ENCODE measurements at regions not wholly inside any gene's neighbourhood (a gene's known extent, or its start where the extent isn't known, plus 50 kb on each side); places are given as distances from the start of the nearest gene placed in this dataset.

DNA sequence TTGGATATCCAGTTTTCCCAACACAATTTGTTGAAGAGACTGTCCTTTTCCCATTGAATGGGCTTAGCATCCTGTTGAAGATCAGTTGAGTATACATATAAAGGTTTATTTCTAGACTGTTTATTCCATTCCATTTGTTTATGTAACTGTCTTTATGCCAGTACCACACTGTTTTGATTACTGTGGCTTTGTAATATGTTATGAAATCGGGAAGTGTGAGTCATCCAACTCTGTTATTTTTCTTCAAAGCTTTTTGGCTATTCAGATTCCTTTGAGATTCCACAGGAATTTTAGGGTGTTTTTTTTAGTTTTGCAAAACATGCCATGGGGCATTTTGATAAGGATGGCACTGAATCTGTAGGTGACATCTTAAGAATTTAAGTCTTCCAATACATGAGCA, 188.3 kb downstream of the BMP7 start:
- peaks cover 9 to 24% of the 10 kb centered on the region in 2 donors for H3K9me3 ChIP-seq (ENCODE audit: control insufficient read depth in 2 of 2, low read length in 2 of 2)
- H3K36me3 ChIP-seq (ENCODE audit: control insufficient read depth in 2 of 2, insufficient read depth in 2 of 2, low read length in 2 of 2) = no peaks in the 10 kb centered on the region
- H3K27me3 ChIP-seq (ENCODE audit: control insufficient read depth in 1 of 2, insufficient read depth in 2 of 2, low read length in 2 of 2) = peaks cover 8 to 21% of the 10 kb centered on the region in 2 donors
- H3K27ac ChIP-seq (ENCODE audit: low read length) = no peak overlapping the region
- no peak overlapping the region for H3K9ac ChIP-seq (ENCODE audit: low read length in 2 of 2)
- no peaks in the 10 kb centered on the region for H3K4me1 ChIP-seq (ENCODE audit: control insufficient read depth, insufficient read depth, low read length)
- H3K4me3 ChIP-seq (ENCODE audit: low read length in 2 of 2) = no peak overlapping the region

DNA sequence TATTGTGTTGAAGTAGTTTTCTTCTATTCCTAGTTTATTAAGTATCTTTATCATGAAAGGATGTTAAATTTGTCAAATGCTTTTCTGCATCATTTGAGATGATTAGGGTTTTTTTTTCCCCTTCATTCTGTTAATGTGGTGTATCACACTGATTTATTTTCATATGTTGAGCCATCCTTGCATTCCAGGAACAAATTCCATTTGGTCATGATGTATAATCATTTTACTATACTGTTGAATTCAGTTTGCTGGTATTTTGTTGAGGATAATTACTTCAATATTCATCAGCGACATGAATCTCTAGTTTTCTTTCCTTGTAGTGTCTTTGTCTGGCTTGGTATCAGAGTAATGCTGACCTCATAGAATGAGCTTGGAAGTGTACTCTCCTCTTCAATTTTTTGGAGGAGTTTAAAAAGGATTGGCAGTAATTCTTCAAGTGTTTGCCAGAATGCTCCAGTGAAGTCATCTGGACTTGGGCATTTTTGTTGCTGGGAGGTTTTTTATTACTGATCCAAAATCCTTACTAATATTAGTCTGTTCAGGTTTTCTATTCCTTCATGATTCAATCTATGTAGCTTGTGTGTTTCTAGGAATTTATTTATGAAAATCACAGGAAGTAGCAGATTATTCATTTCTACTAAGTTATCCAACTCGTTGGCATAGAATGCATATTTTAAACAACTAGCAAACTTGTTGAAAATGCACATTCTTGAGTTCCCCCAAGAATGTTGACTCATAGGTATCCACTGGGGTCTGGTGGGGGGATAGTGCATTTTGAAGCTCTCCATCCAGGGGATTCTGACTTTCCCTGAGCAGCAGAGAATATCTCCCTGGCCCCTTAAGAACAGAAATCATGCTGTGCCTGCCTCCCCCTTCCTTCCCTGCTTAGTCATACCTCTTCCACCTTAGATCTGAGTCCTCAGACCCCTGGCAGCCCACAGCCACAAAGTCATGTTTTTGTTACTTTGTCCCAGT, 187.1 kb downstream of the BMP7 start:
- Histone ChIP-seq H3K27me3 (ENCODE audit: control insufficient read depth in 1 of 2, insufficient read depth in 2 of 2, low read length in 2 of 2) (peaks cover 8 to 13% of the 10 kb centered on the region in 2 donors), H3K4me1 (ENCODE audit: control insufficient read depth, insufficient read depth, low read length) (no peaks in the 10 kb centered on the region), H3K27ac (ENCODE audit: low read length) (no peak overlapping the region), H3K9me3 (ENCODE audit: control insufficient read depth in 2 of 2, low read length in 2 of 2) (peaks cover 9 to 24% of the 10 kb centered on the region in 2 donors), H3K4me3 (ENCODE audit: low read length in 2 of 2) (no peak overlapping the region), H3K9ac (ENCODE audit: low read length in 2 of 2) (no peak overlapping the region), H3K36me3 (ENCODE audit: control insufficient read depth in 2 of 2, insufficient read depth in 2 of 2, low read length in 2 of 2) (no peaks in the 10 kb centered on the region)

DNA sequence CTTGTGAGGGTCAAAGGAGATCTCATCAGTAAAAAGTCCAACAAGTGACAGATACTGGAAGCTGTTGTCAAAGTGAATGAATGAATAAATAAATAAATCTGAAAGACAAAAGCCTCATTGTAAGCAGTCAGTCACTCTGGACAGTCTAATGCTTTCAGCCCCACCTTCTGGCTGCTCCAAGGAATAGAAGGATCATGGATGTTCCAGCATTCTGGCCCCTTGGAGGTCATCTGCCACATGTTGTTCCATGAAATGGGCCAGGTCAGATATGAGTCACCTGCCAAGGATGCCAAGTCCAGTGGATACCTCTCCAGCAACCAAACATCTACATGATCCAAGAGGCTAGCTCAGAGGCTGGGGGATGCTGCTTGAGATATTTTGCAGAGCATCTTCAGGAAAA, 185.6 kb downstream of the BMP7 start:
- no peaks in the 10 kb centered on the region for H3K4me1 ChIP-seq (ENCODE audit: control insufficient read depth, insufficient read depth, low read length)
- no peaks in the 10 kb centered on the region for H3K36me3 ChIP-seq (ENCODE audit: control insufficient read depth in 2 of 2, insufficient read depth in 2 of 2, low read length in 2 of 2)
- H3K9me3 ChIP-seq (ENCODE audit: control insufficient read depth in 2 of 2, low read length in 2 of 2) = peaks cover 9 to 21% of the 10 kb centered on the region in 2 donors
- no peak overlapping the region for H3K4me3 ChIP-seq (ENCODE audit: low read length in 2 of 2)
- no peak overlapping the region for H3K27ac ChIP-seq (ENCODE audit: low read length)
- H3K27me3 ChIP-seq (ENCODE audit: control insufficient read depth in 1 of 2, insufficient read depth in 2 of 2, low read length in 2 of 2) = peaks cover 8% of the 10 kb centered on the region in 2 donors
- no peak overlapping the region for H3K9ac ChIP-seq (ENCODE audit: low read length in 2 of 2)

DNA sequence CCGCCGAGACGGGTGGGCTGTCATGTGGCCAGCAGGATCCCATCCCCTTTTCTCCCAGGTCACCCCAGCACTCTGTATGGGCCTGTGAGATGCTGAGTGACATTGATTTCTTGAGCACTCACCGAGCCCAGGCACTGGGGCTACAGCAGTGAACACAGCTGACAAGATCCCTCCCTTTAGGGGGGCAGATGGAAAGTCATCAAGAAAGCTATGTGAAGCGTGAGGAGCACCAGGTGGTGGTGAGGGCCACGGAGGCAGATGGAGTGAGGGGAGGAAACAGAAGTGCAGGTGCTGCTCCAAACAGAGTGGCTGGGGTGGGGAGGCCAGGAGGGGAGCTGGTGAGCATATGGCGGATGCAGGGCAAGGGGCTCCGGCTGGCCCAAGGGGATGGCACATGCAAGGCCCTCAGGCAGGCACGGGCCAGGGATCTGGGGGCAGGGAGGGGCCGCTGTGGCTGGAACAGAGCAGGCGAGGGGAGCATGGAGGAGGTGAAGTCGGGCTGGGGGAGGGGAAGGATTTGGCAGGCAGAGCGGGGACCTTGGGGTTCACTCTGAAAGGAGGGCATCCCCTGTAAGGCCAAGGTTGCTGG, 184.0 kb downstream of the BMP7 start:
- H3K9ac ChIP-seq (ENCODE audit: low read length in 2 of 2) = no peak overlapping the region
- no peak overlapping the region for H3K27ac ChIP-seq (ENCODE audit: low read length)
- H3K27me3 ChIP-seq (ENCODE audit: control insufficient read depth in 1 of 2, insufficient read depth in 2 of 2, low read length in 2 of 2) = peaks cover 8 to 9% of the 10 kb centered on the region in 2 donors
- H3K4me1 ChIP-seq (ENCODE audit: control insufficient read depth, insufficient read depth, low read length) = no peaks in the 10 kb centered on the region
- H3K4me3 ChIP-seq (ENCODE audit: low read length in 2 of 2) = no peak overlapping the region
- H3K36me3 ChIP-seq (ENCODE audit: control insufficient read depth in 2 of 2, insufficient read depth in 2 of 2, low read length in 2 of 2) = no peaks in the 10 kb centered on the region
- H3K9me3 ChIP-seq (ENCODE audit: control insufficient read depth in 2 of 2, low read length in 2 of 2) = peaks cover 7 to 9% of the 10 kb centered on the region in 2 donors

DNA sequence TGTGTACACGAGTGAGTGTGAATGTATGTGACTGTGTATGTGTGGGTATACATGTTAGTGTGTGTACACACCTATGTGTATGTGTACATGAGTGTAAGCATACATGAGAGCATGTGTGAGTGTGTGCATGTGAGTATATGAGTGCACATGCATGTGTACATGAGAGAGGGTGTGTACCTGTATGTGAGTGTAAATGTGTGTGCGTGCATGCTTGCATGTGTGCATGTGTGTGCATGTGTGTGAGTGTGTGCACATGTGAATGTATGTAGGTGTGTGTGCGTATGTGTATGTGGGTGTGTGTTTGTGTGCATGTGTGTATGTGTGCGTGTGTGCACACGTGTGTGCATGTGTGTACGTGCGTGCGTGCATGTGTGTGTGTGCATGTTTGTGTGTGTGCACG, 183.4 kb downstream of the BMP7 start:
- H3K27ac ChIP-seq (ENCODE audit: low read length) = no peak overlapping the region
- H3K9me3 ChIP-seq (ENCODE audit: control insufficient read depth in 2 of 2, low read length in 2 of 2) = peaks cover 7 to 13% of the 10 kb centered on the region in 2 donors
- H3K27me3 ChIP-seq (ENCODE audit: control insufficient read depth in 1 of 2, insufficient read depth in 2 of 2, low read length in 2 of 2) = peaks cover 8 to 9% of the 10 kb centered on the region in 2 donors
- H3K36me3 ChIP-seq (ENCODE audit: control insufficient read depth in 2 of 2, insufficient read depth in 2 of 2, low read length in 2 of 2) = no peaks in the 10 kb centered on the region
- H3K4me1 ChIP-seq (ENCODE audit: control insufficient read depth, insufficient read depth, low read length) = no peaks in the 10 kb centered on the region
- no peak overlapping the region for H3K9ac ChIP-seq (ENCODE audit: low read length in 2 of 2)
- H3K4me3 ChIP-seq (ENCODE audit: low read length in 2 of 2) = no peak overlapping the region

DNA sequence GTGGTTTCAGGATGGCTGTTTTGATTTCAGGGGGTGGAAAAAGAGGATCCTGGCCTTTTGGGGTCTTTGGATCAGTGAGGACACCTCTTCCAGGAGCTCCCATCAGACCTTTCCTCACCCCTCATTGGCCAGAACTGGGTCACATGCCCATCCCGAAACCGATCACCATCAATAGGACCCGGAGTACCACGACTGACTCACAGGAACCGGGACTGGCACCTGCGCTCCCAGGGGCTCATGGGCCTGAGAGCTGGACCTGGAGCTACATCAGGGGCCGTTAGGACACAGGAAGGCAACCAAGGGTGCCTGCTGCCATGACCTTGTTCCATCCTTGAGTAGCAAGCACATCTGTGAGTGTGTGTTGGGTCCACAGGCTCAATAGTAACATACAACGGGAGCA, 180.4 kb downstream of the BMP7 start:
- Histone ChIP-seq H3K36me3 (ENCODE audit: control insufficient read depth in 2 of 2, insufficient read depth in 2 of 2, low read length in 2 of 2) (no peaks in the 10 kb centered on the region), H3K9me3 (ENCODE audit: control insufficient read depth in 2 of 2, low read length in 2 of 2) (peaks cover 0 to 7% of the 10 kb centered on the region in 2 donors), H3K9ac (ENCODE audit: low read length in 2 of 2) (no peak overlapping the region), H3K4me1 (ENCODE audit: control insufficient read depth, insufficient read depth, low read length) (no peaks in the 10 kb centered on the region), H3K4me3 (ENCODE audit: low read length in 2 of 2) (no peak overlapping the region), H3K27ac (ENCODE audit: low read length) (no peak overlapping the region), H3K27me3 (ENCODE audit: control insufficient read depth in 1 of 2, insufficient read depth in 2 of 2, low read length in 2 of 2) (peaks cover 10 to 15% of the 10 kb centered on the region in 2 donors)

DNA sequence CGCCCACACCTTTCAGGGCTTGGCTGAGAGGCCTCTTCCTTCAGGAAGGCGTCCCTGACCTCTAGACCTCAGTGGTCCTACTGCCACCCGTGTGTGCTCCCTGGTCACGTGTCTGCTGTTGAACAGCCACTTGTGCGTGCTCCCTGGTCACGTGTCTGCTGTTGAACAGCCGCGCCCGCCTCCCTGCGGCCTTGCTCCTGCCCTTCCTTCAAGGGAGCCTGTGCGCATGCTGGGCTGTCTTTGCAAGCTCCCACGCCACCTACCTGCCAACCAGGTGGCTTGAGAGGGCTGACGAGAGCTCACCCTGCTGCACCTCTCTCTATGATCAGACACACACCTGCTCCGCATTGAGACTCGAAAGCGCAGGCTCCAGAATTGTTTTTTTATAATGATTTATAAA, 179.3 kb downstream of the BMP7 start:
- Histone ChIP-seq H3K36me3 (ENCODE audit: control insufficient read depth in 2 of 2, insufficient read depth in 2 of 2, low read length in 2 of 2) (no peaks in the 10 kb centered on the region), H3K27me3 (ENCODE audit: control insufficient read depth in 1 of 2, insufficient read depth in 2 of 2, low read length in 2 of 2) (peaks cover 11 to 15% of the 10 kb centered on the region in 2 donors), H3K4me1 (ENCODE audit: control insufficient read depth, insufficient read depth, low read length) (no peaks in the 10 kb centered on the region), H3K4me3 (ENCODE audit: low read length in 2 of 2) (no peak overlapping the region), H3K9ac (ENCODE audit: low read length in 2 of 2) (no peak overlapping the region), H3K9me3 (ENCODE audit: control insufficient read depth in 2 of 2, low read length in 2 of 2) (peaks cover 0 to 7% of the 10 kb centered on the region in 2 donors), H3K27ac (ENCODE audit: low read length) (no peak overlapping the region)

DNA sequence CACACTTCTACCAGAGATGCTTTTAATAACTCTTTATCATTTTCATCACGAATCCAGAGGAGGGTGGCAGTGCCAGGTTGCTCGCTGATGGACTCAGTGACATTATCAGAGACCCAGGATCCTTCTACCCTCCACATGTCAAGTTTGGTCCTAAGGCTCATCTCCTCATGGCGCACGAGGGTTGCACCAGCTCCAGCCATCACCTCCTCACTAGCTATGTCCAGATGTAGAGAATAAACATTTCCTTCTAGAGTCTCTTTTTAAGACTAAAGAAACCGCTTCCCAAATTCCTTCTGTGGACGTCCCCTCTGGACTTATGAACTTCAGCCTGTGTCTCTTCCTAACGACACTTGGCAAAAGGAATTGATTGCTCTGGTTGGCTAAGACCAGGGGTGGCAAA, 178.7 kb downstream of the BMP7 start:
- H3K36me3 ChIP-seq (ENCODE audit: control insufficient read depth in 2 of 2, insufficient read depth in 2 of 2, low read length in 2 of 2) = no peaks in the 10 kb centered on the region
- H3K9me3 ChIP-seq (ENCODE audit: control insufficient read depth in 2 of 2, low read length in 2 of 2) = peaks cover 0 to 7% of the 10 kb centered on the region in 2 donors
- H3K9ac ChIP-seq (ENCODE audit: low read length in 2 of 2) = no peak overlapping the region
- H3K4me3 ChIP-seq (ENCODE audit: low read length in 2 of 2) = no peak overlapping the region
- peaks cover 11 to 13% of the 10 kb centered on the region in 2 donors for H3K27me3 ChIP-seq (ENCODE audit: control insufficient read depth in 1 of 2, insufficient read depth in 2 of 2, low read length in 2 of 2)
- H3K4me1 ChIP-seq (ENCODE audit: control insufficient read depth, insufficient read depth, low read length) = no peaks in the 10 kb centered on the region
- H3K27ac ChIP-seq (ENCODE audit: low read length) = no peak overlapping the region

DNA sequence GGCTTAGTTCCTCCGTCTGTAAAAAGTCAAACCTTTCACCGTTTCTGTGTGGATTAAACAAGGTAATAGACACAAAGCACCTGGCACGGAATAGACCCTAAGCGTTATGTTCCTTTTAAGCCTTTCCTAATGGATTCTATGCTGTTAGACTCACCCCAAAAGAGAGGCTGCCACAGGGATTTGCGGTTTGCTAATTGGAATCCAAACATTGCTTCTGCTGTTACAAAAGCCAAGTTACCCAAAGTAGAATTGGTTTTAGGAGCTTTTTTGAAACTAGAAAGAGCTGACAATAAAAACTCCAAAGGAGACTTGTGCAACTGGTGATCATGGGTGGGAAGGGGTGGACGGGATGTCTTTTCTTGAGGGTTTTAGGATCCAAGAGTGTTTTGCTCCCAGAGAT, 178.0 kb downstream of the BMP7 start:
- peaks cover 11 to 13% of the 10 kb centered on the region in 2 donors for H3K27me3 ChIP-seq (ENCODE audit: control insufficient read depth in 1 of 2, insufficient read depth in 2 of 2, low read length in 2 of 2)

DNA sequence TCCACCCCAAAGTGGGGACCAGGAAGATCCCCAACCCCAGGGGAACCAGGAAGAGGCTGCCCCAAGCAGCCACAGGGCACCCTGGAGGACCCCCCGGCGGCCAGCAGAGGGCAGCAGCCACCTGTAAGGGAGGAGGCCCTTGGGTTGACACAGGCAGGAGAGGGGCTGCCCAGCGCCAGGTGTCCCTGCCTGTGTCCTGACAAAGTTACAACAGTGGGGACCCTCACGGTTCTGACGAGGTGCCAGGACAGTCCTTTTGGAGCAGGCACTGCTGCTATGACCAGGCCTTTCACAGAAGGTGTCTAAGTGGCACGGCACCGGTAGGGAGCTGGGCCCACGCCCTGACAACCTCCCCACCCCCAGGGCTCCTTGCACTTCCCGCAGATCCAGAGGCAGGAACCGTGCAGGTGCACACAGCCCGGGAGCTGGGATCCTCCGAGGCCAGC, 176.7 kb downstream of the BMP7 start:
- no peak overlapping the region for H3K4me3 ChIP-seq (ENCODE audit: low read length in 2 of 2)
- H3K27ac ChIP-seq (ENCODE audit: low read length) = no peak overlapping the region
- H3K27me3 ChIP-seq (ENCODE audit: control insufficient read depth in 1 of 2, insufficient read depth in 2 of 2, low read length in 2 of 2) = peaks cover 11 to 13% of the 10 kb centered on the region in 2 donors
- peaks cover 0 to 7% of the 10 kb centered on the region in 2 donors for H3K9me3 ChIP-seq (ENCODE audit: control insufficient read depth in 2 of 2, low read length in 2 of 2)
- no peaks in the 10 kb centered on the region for H3K36me3 ChIP-seq (ENCODE audit: control insufficient read depth in 2 of 2, insufficient read depth in 2 of 2, low read length in 2 of 2)
- no peaks in the 10 kb centered on the region for H3K4me1 ChIP-seq (ENCODE audit: control insufficient read depth, insufficient read depth, low read length)
- H3K9ac ChIP-seq (ENCODE audit: low read length in 2 of 2) = no peak overlapping the region

More for the DNA sequence above, 178.0 kb downstream of the BMP7 start:
- H3K36me3 ChIP-seq (ENCODE audit: control insufficient read depth in 2 of 2, insufficient read depth in 2 of 2, low read length in 2 of 2) = no peaks in the 10 kb centered on the region
- no peaks in the 10 kb centered on the region for H3K4me1 ChIP-seq (ENCODE audit: control insufficient read depth, insufficient read depth, low read length)
- no peak overlapping the region for H3K27ac ChIP-seq (ENCODE audit: low read length)
- peaks cover 0 to 7% of the 10 kb centered on the region in 2 donors for H3K9me3 ChIP-seq (ENCODE audit: control insufficient read depth in 2 of 2, low read length in 2 of 2)
- H3K9ac ChIP-seq (ENCODE audit: low read length in 2 of 2) = no peak overlapping the region
- H3K4me3 ChIP-seq (ENCODE audit: low read length in 2 of 2) = no peak overlapping the region
